A549 (cell line): ENCODE measurements at regions not wholly inside any gene's neighbourhood (a gene's known extent, or its start where the extent isn't known, plus 50 kb on each side); places are given as distances from the start of the nearest gene placed in this dataset.

Source experiments
- ATAC-seq, 2 experiments: fragments of 200-7000 bp in 1 of 2; fragments of >200 bp in 1 of 2; cut with Nextera tagmentation in 1 of 2; cut with Tn5 transposase in 1 of 2; 3 replicates each; pipeline versions ENCODE4 v1.8.0 to v1.9.1; 2018 to 2020; ENCODE audit warnings: mild to moderate bottlenecking in 1 of 2, moderate library complexity in 1 of 2
- CTCF ChIA-PET: fragments of 300-600 bp; sonication (Branson Sonifier 250); formaldehyde crosslinking; extraction: SDS; loops from one replicate; lab custom pipeline; 2021; ENCODE audit warnings: antibody characterized with exemption, inconsistent platforms; lab: Yijun Ruan, JAX
- POLR2A ChIA-PET: fragments of 350-600 bp; formaldehyde crosslinking; extraction: SDS; loops from one replicate; lab custom pipeline; 2021; ENCODE audit warnings: antibody characterized with exemption, inconsistent platforms; lab: Yijun Ruan, JAX
- DNase-seq, 2 experiments: peaks; one replicate each; pipeline versions ENCODE4 v3.0.0 to v3.0.0-alpha.2; 2011 to 2016; ENCODE audit warnings: low read depth in 1 of 2, low spot score in 1 of 2
- FAIRE-seq: peaks from 2 replicates; lab custom pipeline; 2011; peaks lifted over from hg19 to GRCh38; lab: Jason Lieb, UNC
- H3K27ac ChIP-seq, 2 experiments: fragments of >200 bp; sonication (Bioruptor Twin); formaldehyde crosslinking; 3 replicates each; pipeline ENCODE4 v1.5.1; 2016 to 2017
- H3K4me1 ChIP-seq: fragments of >200 bp; sonication (Bioruptor Twin); formaldehyde crosslinking; 3 replicates; pipeline ENCODE4 v1.6.1; 2016
- H3K4me2 ChIP-seq: fragments of >200 bp; sonication (Bioruptor Twin); formaldehyde crosslinking; 3 replicates; pipeline ENCODE4 v1.6.1; 2016
- H3K4me3 ChIP-seq: fragments of >200 bp; sonication (Bioruptor Twin); formaldehyde crosslinking; 3 replicates; pipeline ENCODE4 v1.5.1; 2016
- H3K9me3 ChIP-seq: fragments of >200 bp; sonication (Bioruptor Twin); formaldehyde crosslinking; 3 replicates; pipeline ENCODE4 v1.6.1; 2016
- CBX8 ChIP-seq: fragments of 200-600 bp; sonication (generic); IDR thresholded peaks from 2 replicates; pipeline ENCODE4 v1.6.1; 2016
- CEBPB ChIP-seq, 2 experiments: fragments of >200 bp in 1 of 2; sonication (Bioruptor Twin) in 1 of 2; formaldehyde crosslinking in 1 of 2; IDR thresholded peaks; 2 replicates each; pipeline ENCODE4 v1.6.1; 2012 to 2016
- CHD4 ChIP-seq: fragments of 200-600 bp; sonication (generic); IDR thresholded peaks from 2 replicates; pipeline ENCODE4 v1.6.1; 2016; ENCODE audit warnings: antibody characterized with exemption, mild to moderate bottlenecking, borderline replicate concordance
- FOSB ChIP-seq: fragments of 250-450 bp; sonication (Bioruptor Pico); IDR thresholded peaks from 2 replicates; pipeline ENCODE4 v1.5.0; 2020; ENCODE audit warnings: mild to moderate bottlenecking, moderate library complexity
- GATA3 ChIP-seq: IDR thresholded peaks from 2 replicates; pipeline ENCODE4 v1.6.1; 2012; ENCODE audit warnings: borderline replicate concordance
- HEYL ChIP-seq: fragments of 250-450 bp; sonication (Bioruptor Pico); IDR thresholded peaks from 2 replicates; pipeline ENCODE4 v1.8.0; 2021; ENCODE audit warnings: mild to moderate bottlenecking, moderate library complexity
- HOXB13 ChIP-seq: fragments of 250-450 bp; sonication (Bioruptor Pico); IDR thresholded peaks from 2 replicates; pipeline ENCODE4 v1.5.0; 2020; ENCODE audit warnings: low read depth, mild to moderate bottlenecking, moderate library complexity
- HOXB5 ChIP-seq: fragments of 250-450 bp; sonication (Bioruptor Pico); IDR thresholded peaks from 2 replicates; pipeline ENCODE4 v1.5.0; 2020; ENCODE audit warnings: mild to moderate bottlenecking, moderate library complexity
- JUN ChIP-seq, 2 experiments: fragments of >200 bp; sonication (Bioruptor Twin); formaldehyde crosslinking; IDR thresholded peaks; 2 replicates in 1 of 2; 3 replicates in 1 of 2; pipeline ENCODE4 v1.6.1; 2016 to 2017
- KDM1A ChIP-seq: fragments of 200-600 bp; sonication (generic); IDR thresholded peaks from 2 replicates; pipeline ENCODE4 v1.6.1; 2016; ENCODE audit warnings: low read depth, mild to moderate bottlenecking
- MAFK ChIP-seq: fragments of 450-650 bp; IDR thresholded peaks from 2 replicates; pipeline ENCODE4 v1.6.1; 2014; ENCODE audit not compliant: partially characterized antibody
- NR3C1 ChIP-seq: fragments of >200 bp; sonication (Bioruptor Twin); formaldehyde crosslinking; IDR thresholded peaks from 3 replicates; pipeline ENCODE4 v1.6.1; 2017
- PBX3 ChIP-seq: IDR thresholded peaks from 2 replicates; pipeline ENCODE4 v1.6.1; 2012
- RCOR1 ChIP-seq: fragments of 150-350 bp; IDR thresholded peaks from 2 replicates; pipeline ENCODE4 v1.6.1; 2014; ENCODE audit warnings: antibody characterized with exemption, low read length, low read depth
- REST ChIP-seq: fragments of 200-600 bp; sonication (generic); IDR thresholded peaks from 2 replicates; pipeline ENCODE4 v1.6.1; 2016; ENCODE audit warnings: antibody characterized with exemption, mild to moderate bottlenecking, moderate library complexity
- RFX5 ChIP-seq: fragments of 450-650 bp; IDR thresholded peaks from 2 replicates; pipeline ENCODE4 v1.7.1; 2014; ENCODE audit warnings: antibody characterized with exemption, mild to moderate bottlenecking, moderate library complexity
- RNF2 ChIP-seq: fragments of 200-600 bp; sonication (generic); IDR thresholded peaks from 2 replicates; pipeline ENCODE4 v1.6.1; 2016; ENCODE audit warnings: low read depth, mild to moderate bottlenecking, antibody characterized with exemption, moderate library complexity, borderline replicate concordance
- SMC3 ChIP-seq: fragments of >200 bp; sonication (Bioruptor Twin); formaldehyde crosslinking; IDR thresholded peaks from 3 replicates; pipeline ENCODE4 v1.6.1; 2018; ENCODE audit warnings: inconsistent platforms
- SREBF2 ChIP-seq: fragments of 450-650 bp; IDR thresholded peaks from 2 replicates; pipeline ENCODE4 v1.6.1; 2014; ENCODE audit warnings: mild to moderate bottlenecking, moderate library complexity
- TP53 ChIP-seq: fragments of 250-450 bp; sonication (Bioruptor Pico); IDR thresholded peaks from 2 replicates; pipeline ENCODE4 v1.5.0; 2021; ENCODE audit warnings: mild to moderate bottlenecking, moderate library complexity
- ZSCAN20 ChIP-seq: fragments of 250-450 bp; sonication (Bioruptor Pico); IDR thresholded peaks from 2 replicates; pipeline ENCODE4 v1.8.0; 2022; ENCODE audit warnings: mild to moderate bottlenecking, moderate library complexity
- WGBS: methylation state at CpG from one replicate; pipeline ENCODE4 v1.1.6; 2017; ENCODE audit errors: missing lambda C conversion rate; 5-methylcytosine and 5-hydroxymethylcytosine counted together
- TF ChIP-seq, protein P1 (sequence below): fragments of >200 bp; sonication (Bioruptor Twin); formaldehyde crosslinking; IDR thresholded peaks from 3 replicates; pipeline ENCODE4 v1.5.1; 2016
- TF ChIP-seq, protein P2 (sequence below): fragments of >200 bp; sonication (Bioruptor Twin); formaldehyde crosslinking; IDR thresholded peaks from 2 replicates; pipeline ENCODE4 v1.6.1; 2016

GRCh38 chr1:181143102-181143859, 54.8 kb downstream of the IER5 start (continued):
- TF ChIP-seq REST (no peak), RFX5 (no peak), HEYL (CRISPR knock-in tag) (no peak)

DNA sequence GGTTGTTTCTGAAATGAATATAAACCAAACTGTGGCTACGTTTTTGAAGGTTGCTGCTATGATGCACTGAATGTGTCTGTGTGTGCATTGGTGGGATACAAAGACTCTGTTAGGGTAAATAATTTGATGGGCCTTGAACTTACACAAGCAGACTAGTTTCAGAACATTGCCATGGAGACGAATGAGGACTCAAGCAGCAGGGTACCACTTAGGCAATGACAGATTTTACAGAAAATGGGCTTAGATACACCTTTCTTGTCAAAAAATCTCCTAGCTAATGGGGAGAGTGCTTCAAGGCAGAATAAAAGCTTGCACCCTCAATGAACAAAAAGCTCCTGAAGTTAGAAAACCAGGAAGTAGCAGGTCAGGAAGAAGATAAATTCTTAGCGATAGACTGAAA, 55.7 kb downstream of the IER5 start:
- FAIRE-seq (no peak), ATAC-seq (no peak), DNase-seq (no peak)
- ChIA-PET CTCF (interaction anchor here (0.8 to 15.4 kb wide), 16 partner anchors 8 to 628 kb away, joined by 3 to 774 read pairs (median 18); partner anchors contain the start of gene IER5), POLR2A (interaction anchor here (2.6 kb wide), 1 partner anchor 39 kb away, joined by 12 read pairs; no protein-coding TSS in a partner anchor)
- Histone ChIP-seq H3K4me3 (no peak overlapping the region), H3K27ac (no peak overlapping the region), H3K4me1 (peaks cover 34% of the 10 kb centered on the region), H3K4me2 (no peak overlapping the region), H3K9me3 (peaks cover 11% of the 10 kb centered on the region; the same call in 1 of the 3 replicates)
- TF ChIP-seq NR3C1 = no peak
- no peak for TF ChIP-seq SREBF2
- no peak for TF ChIP-seq PBX3
- no peak for TF ChIP-seq SMC3
- no peak for TF ChIP-seq JUN (IDR thresholded peaks at IDR 0.05)
- no peak for TF ChIP-seq HOXB13 (CRISPR knock-in tag)
- TF ChIP-seq RCOR1 = no peak
- TF ChIP-seq CHD4 = no peak
- no peak for TF ChIP-seq TP53 (CRISPR knock-in tag)
- TF ChIP-seq GATA3 = no peak
- no peak for TF ChIP-seq MAFK
- TF ChIP-seq FOSB (CRISPR knock-in tag) = no peak
- no peak for TF ChIP-seq CBX8
- TF ChIP-seq RNF2 = no peak
- TF ChIP-seq ZSCAN20 = no peak
- TF ChIP-seq, protein P1, sequence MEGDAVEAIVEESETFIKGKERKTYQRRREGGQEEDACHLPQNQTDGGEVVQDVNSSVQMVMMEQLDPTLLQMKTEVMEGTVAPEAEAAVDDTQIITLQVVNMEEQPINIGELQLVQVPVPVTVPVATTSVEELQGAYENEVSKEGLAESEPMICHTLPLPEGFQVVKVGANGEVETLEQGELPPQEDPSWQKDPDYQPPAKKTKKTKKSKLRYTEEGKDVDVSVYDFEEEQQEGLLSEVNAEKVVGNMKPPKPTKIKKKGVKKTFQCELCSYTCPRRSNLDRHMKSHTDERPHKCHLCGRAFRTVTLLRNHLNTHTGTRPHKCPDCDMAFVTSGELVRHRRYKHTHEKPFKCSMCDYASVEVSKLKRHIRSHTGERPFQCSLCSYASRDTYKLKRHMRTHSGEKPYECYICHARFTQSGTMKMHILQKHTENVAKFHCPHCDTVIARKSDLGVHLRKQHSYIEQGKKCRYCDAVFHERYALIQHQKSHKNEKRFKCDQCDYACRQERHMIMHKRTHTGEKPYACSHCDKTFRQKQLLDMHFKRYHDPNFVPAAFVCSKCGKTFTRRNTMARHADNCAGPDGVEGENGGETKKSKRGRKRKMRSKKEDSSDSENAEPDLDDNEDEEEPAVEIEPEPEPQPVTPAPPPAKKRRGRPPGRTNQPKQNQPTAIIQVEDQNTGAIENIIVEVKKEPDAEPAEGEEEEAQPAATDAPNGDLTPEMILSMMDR = no peak
- TF ChIP-seq KDM1A = no peak
- TF ChIP-seq, protein P2, sequence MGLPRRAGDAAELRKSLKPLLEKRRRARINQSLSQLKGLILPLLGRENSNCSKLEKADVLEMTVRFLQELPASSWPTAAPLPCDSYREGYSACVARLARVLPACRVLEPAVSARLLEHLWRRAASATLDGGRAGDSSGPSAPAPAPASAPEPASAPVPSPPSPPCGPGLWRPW = no peak
- TF ChIP-seq CEBPB (IDR thresholded peaks at IDR 0.05) = no peak
- no peak for TF ChIP-seq HOXB5 (CRISPR knock-in tag)
- WGBS = 52% methylated on average over 3 of the region's 3 CpGs
